GM08714 (cell line): ENCODE measurements at regions not wholly inside any gene's neighbourhood (a gene's known extent, or its start where the extent isn't known, plus 50 kb on each side); places are given as distances from the start of the nearest gene placed in this dataset.
"Not testable (repeated sequence)": the region's sequence is repeated elsewhere in the genome, so short reads cannot be mapped to it uniquely, and the experiment has no call there.

Source experiments
- H3K4me3 ChIP-seq: fragments of 200-500 bp; sonication (Bioruptor generic); 2 replicates; pipeline ENCODE4 v1.5.1; 2014; ENCODE audit warnings: mild to moderate bottlenecking, low read length, inconsistent platforms
- ZNF274 ChIP-seq: IDR thresholded peaks from 2 replicates; pipeline ENCODE4 v1.6.1; 2012; ENCODE audit warnings: mild to moderate bottlenecking, low read depth, low read length

- no peak overlapping the region for H3K4me3 ChIP-seq
- no peak for TF ChIP-seq ZNF274
These were observed 381.6 kb downstream of the EDEM1 start for GRCh38 chr3:5569152-5569551.

GRCh38 chr3:5572168-5572567, 384.7 kb downstream of the EDEM1 start:
- no peak for TF ChIP-seq ZNF274

DNA sequence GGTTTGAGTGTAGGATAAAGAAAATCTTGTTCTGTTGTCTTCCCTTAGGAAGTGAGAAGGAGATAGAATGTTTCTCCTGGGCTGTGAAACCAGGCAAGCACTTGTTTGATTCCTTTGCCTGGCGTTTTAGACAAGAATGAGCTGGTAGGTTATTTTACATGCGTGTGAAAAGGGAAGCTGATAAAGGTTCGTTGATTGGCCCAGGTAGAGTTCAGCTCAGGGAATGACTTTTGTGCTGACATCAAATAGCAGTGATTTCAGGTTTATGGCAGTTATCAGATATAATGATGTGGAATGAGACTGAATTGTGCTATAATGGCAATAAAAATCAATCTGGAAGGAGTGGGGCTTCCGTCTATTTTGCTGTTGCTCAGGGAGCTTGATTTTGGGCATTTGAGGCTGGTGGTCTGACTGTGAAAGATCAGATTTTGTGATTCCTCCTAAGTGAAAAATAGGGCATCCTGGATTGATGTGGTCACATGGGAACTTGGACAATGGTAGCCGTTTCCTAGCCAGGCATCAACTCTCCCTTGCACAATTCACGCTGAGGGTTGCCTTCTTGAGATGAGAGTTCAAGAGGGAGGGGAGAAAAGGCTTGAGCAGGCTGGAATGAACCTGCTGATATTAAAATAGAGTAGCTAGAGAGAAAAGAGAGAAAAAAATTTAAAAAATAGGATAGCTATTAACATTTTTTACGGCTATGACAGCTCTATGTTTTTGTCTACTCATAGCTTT, 388.9 kb downstream of the EDEM1 start:
- H3K4me3 ChIP-seq, result no peak overlapping the region
- no peak for TF ChIP-seq ZNF274

More at GRCh38 chr3:5572168-5572567, 384.7 kb downstream of the EDEM1 start:
- H3K4me3 ChIP-seq, result no peak overlapping the region

DNA sequence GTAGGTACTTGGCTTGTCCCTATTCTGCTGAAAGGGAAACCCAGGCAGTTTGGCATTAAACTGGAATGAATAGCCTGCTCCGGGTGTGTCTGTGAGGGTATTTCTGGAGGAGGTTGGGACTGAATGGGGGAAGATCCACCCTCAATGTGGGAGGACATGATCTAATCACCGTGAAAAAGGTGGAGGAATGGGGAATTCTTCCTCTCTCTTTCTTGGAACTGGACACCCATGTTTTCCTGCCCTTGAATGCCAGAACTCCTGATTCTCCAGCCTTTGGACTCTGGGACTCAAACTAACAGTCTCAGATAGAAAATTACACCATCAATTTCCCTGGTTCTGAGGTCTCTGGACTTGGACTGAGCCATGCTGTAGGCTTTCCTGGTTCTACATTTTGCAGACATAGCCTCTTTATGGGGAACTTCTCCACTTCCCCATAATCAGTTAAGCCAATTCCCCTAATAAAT, 391.7 kb downstream of the EDEM1 start:
- no peak overlapping the region for H3K4me3 ChIP-seq
- TF ChIP-seq ZNF274, result no peak

DNA sequence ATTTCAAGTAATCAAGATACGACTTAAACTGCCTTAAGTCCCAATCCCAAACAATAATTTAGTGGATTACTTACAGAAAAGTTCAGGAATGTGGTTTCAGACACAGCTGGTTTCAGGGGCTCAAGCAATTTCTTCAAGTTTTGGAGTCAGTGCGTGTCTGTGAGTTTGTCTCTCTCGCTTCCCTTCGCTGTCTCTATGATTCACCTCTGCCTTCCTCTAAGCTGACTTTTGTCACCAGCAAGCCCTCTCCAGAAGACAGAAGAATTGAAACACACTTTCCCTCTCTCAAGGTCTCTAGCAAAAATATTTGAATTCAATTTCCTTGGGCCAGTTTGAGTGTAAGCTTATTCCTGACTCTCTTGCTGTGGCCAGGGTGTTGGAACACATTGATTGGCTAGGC, 392.4 kb downstream of the EDEM1 start:
- no peak for TF ChIP-seq ZNF274
- H3K4me3 ChIP-seq, result no peak overlapping the region

DNA sequence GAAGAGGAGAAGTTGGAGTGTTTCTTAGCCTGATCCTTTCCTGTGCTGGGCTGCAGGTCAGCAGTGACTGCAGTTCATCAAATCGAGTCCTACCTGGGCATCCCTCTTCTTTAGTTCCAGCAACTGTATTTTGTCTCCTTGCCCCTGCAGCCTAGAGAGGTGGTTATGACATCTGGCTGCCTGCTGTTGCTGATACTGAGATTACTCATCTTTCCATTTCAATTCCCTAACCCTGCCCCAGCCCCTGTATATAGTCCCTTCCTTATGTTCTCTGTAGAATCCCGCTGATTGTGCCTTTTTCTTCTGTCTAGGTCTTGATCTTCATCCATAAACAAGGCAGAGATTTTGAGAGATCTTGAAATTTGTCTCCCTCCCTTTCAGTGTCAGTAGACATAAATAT, 393.3 kb downstream of the EDEM1 start:
- TF ChIP-seq ZNF274, result no peak
- H3K4me3 ChIP-seq, result no peak overlapping the region

- no peak overlapping the region for H3K4me3 ChIP-seq
- no peak for TF ChIP-seq ZNF274
These were observed 394.2 kb downstream of the EDEM1 start for GRCh38 chr3:5581743-5582142.

DNA sequence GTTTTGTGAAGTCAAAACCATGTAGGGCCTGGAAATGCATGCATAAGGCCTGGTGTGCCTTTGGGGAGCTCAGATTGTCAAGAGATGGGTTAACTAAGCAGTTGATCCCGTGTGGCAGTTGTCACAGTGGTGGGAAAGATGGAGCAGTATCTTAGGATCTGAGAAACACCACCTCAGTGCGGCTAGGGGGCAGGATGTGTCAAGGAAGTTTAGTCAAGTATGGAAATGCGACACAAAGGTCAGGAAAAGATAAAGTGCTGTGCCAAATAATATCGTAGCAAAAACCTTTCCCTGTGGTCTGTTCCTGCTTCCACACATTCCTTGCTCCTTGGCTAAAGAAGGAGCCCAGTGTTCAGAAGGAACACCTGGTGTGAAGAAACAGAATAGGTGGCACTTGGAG, 396.4 kb downstream of the EDEM1 start:
- no peak for TF ChIP-seq ZNF274
- no peak overlapping the region for H3K4me3 ChIP-seq

- H3K4me3 ChIP-seq, result no peak overlapping the region
- no peak for TF ChIP-seq ZNF274
These were observed 397.6 kb downstream of the EDEM1 start for GRCh38 chr3:5585085-5585484.

DNA sequence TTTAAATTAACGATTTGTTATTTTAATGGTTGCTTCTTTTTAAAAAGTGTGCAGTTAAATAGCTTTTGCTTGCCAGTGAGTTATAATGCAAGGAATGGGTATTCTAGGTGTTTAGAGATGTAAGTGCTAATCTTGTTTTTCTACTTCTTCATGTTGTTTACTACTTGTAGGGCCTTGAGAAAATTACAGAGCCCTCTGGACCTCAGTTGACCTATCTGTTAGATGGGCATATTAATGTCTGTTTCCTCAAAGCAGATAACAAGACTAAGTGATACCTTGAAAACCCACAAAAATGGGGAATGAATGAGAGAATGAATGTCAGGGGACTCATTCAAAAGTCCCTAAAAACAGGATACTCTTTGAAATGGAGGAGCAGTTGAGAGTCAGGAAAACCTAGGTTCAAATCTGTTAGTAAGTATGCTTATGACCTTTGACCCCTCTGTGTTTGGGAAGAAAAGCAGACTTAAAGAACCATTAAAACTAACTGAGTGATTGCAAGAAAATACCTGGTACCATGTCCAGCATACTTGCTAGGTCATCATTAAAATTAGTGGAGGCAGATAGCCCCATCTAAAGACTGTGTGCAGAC, 419.5 kb downstream of the EDEM1 start:
- no peak overlapping the region for H3K4me3 ChIP-seq
- TF ChIP-seq ZNF274, result no peak

DNA sequence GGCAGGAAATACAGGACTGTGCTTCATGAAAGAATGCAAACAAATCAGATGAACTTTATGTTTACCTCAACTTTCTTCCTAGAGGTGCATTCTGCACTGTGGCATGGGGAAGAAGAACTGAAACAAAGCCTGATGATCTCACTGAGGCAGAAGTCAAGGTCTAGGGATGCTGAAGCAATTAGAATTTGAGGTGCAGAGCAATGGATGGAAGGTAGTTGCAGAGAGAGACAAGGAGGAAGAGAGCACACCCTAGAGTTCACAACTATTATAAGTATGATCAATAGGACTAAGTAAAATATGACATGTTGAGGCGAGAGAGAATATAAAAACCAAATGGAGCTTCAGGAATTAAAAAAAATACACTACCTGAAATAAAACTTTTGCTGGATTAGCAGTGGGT, 420.1 kb downstream of the EDEM1 start:
- no peak for TF ChIP-seq ZNF274

DNA sequence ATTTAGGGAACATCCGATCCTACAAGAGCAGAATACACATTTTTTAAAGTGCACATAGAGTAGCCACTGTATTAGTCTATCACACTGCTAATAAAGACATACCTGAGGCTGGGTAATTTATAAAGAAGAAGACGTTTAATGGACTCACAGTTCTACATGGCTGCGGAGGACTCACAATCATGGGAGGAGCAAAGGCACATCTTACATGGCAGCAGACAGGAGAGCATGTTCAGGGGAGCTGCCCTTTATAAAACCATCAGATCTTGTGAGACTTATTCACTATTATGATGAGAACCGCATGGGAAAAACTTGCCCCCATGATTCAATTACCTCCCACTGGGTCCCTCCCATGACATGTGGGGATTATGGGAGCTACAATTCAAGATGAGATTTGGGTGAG, 421.5 kb downstream of the EDEM1 start:
- not testable (repeated sequence) for H3K4me3 ChIP-seq

More for the DNA sequence above, 420.1 kb downstream of the EDEM1 start:
- no peak overlapping the region for H3K4me3 ChIP-seq

GRCh38 chr3:5613599-5613998, 426.1 kb downstream of the EDEM1 start:
- no peak for TF ChIP-seq ZNF274
- no peak overlapping the region for H3K4me3 ChIP-seq

DNA sequence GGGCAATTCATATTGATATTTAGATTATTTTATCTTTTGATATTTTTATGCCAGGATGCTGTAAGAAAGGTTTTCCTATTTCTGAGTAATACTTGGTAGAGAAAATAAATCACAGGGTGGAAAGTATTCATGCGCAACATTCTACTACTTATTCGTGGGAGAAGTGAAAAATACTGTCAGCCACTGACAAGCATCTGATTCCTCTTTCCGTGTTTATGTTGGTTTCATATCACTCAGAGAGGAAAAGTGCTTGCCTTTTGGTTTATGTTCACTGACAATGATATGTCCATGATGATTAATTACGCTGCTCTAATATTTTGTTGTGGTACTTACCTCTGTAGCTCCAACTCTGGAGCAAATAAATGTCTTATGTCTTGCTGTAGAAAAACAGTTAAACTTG, 429.4 kb downstream of the EDEM1 start:
- H3K4me3 ChIP-seq, result no peak overlapping the region
- no peak for TF ChIP-seq ZNF274

GRCh38 chr3:5618170-5618569, 430.7 kb downstream of the EDEM1 start:
- H3K4me3 ChIP-seq, result no peak overlapping the region
- TF ChIP-seq ZNF274, result no peak

GRCh38 chr3:5630406-5630805, 442.9 kb downstream of the EDEM1 start:
- no peak overlapping the region for H3K4me3 ChIP-seq
- TF ChIP-seq ZNF274, result no peak
